ENCODE measurements at regions not wholly inside any gene's neighbourhood (a gene's known extent, or its start where the extent isn't known, plus 50 kb on each side); places are given as distances from the start of the nearest gene placed in this dataset.

DNA sequence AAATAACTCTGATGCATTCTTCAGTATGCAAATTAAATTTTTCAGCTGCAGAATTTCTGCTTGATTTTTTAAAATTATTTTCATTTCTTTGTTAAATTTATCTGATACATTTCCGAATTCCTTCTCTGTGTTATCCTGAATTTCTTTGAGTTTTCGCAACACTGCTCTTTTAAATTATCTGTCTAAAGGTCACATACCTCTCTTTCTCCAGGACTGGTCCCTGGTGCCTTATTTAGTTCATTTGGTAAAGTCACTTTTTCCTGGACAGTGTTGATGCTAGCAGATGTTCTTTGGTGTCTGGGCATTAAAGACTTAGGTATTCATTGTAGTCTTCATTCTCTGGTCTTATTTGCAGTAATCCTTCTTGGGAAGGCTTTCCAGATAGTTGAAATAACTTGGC is 577.4 kb upstream of the LUZP2 start:
- TF ChIP-seq, protein P1, sequence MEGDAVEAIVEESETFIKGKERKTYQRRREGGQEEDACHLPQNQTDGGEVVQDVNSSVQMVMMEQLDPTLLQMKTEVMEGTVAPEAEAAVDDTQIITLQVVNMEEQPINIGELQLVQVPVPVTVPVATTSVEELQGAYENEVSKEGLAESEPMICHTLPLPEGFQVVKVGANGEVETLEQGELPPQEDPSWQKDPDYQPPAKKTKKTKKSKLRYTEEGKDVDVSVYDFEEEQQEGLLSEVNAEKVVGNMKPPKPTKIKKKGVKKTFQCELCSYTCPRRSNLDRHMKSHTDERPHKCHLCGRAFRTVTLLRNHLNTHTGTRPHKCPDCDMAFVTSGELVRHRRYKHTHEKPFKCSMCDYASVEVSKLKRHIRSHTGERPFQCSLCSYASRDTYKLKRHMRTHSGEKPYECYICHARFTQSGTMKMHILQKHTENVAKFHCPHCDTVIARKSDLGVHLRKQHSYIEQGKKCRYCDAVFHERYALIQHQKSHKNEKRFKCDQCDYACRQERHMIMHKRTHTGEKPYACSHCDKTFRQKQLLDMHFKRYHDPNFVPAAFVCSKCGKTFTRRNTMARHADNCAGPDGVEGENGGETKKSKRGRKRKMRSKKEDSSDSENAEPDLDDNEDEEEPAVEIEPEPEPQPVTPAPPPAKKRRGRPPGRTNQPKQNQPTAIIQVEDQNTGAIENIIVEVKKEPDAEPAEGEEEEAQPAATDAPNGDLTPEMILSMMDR (conservative IDR thresholded peaks at IDR 0.05; ENCODE audit: low read depth, low read length), result no peak
- no peak for TF ChIP-seq EZH2 (IDR thresholded peaks at IDR 0.05; ENCODE audit: borderline replicate concordance, low read depth, low read length, poor library complexity, severe bottlenecking)
